ENCODE measurements at regions not wholly inside any gene's neighbourhood (a gene's known extent, or its start where the extent isn't known, plus 50 kb on each side); places are given as distances from the start of the nearest gene placed in this dataset.

DNA sequence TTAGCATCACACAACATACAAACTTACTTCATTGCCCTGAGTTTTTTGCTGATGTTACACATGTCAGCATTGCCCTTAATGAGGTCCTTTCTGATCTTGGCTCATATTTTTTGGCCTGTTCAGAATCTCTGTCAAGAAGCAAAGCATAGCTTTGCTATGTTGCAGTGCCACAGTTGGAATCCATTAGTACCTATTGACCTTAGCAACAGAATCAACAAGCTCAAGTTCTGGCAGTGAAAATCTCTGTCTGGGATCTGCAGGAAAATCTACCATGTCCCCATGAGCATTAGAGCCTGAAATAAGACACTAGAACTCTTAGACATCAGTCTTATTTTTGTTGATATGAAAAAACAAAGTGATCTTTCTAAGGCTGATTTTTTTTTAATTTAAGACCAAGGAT is 105.6 kb upstream of the FHL2 start:
- H3K4me3 ChIP-seq (ENCODE audit: low read depth, low read length) = no peak overlapping the region
- DNase-seq (ENCODE audit: low read depth) = no peak
- TF ChIP-seq, protein P1, sequence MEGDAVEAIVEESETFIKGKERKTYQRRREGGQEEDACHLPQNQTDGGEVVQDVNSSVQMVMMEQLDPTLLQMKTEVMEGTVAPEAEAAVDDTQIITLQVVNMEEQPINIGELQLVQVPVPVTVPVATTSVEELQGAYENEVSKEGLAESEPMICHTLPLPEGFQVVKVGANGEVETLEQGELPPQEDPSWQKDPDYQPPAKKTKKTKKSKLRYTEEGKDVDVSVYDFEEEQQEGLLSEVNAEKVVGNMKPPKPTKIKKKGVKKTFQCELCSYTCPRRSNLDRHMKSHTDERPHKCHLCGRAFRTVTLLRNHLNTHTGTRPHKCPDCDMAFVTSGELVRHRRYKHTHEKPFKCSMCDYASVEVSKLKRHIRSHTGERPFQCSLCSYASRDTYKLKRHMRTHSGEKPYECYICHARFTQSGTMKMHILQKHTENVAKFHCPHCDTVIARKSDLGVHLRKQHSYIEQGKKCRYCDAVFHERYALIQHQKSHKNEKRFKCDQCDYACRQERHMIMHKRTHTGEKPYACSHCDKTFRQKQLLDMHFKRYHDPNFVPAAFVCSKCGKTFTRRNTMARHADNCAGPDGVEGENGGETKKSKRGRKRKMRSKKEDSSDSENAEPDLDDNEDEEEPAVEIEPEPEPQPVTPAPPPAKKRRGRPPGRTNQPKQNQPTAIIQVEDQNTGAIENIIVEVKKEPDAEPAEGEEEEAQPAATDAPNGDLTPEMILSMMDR (IDR thresholded peaks at IDR 0.05; ENCODE audit: control insufficient read depth, extremely low read depth, insufficient read depth) = no peak

DNA sequence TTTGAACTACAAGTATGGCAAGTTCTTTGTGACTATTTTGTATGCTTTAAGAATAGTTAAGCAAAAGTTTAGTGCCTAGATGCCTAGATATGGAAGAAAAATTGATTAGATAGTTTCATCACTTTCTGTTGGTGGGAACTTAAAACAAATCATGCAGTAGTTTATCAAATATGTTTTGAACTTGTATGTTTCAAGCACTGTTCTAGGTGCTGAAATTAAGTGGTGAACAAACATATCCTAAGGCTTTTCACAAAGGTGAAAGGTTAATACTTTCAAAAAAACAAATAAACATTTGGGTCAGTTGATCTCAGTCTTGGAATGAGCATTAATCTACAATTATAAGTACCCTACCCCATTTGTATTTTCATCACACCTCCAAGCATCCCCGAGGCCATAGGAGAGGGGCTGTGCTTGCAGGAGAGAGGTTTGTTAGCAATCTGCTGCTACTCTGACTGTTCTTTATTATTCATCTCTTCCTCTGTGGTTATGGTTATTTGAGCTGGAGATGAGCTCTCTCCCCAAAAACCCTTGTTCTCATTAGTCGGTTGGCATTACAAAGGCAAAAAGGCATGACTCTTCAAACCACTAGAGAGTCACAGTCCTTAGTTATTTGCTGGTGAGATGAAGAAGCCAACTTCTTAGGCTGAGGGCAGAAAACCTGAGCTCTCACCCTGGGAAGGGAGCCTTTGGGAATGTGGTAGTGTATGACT is 103.9 kb upstream of the FHL2 start:
- TF ChIP-seq, protein P1 (IDR thresholded peaks at IDR 0.05; ENCODE audit: control insufficient read depth, extremely low read depth, insufficient read depth) = no peak
- no peak for DNase-seq (ENCODE audit: low read depth)
- H3K4me3 ChIP-seq (ENCODE audit: low read depth, low read length) = no peak overlapping the region

DNA sequence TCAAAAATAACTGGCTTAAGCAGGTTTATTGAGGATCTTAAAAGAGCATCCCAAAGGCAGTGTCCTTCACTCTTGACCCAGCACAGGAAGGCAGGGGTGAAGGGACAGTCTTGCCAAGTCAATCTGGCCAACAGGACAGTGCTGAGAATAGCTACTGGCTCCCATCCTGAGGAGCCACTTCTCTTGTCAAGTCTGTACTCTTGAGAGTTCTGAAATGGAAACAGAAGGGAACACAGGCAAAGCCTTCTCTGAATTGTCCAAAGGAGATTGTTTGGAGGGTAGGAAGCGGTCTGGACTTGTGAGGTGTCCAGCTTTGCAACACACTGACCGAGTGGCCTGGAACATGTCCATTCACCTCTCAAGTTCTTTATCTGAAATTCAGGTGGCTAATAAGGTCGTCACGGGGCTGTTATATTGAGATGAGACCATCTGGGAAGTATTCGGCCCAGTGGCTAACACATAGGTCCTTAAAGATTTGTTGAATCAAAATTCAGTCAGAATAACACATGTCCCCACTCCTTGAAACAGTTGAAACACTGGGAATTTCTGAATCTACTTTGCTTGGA is 99.5 kb upstream of the FHL2 start:
- TF ChIP-seq, protein P1 (IDR thresholded peaks at IDR 0.05; ENCODE audit: control insufficient read depth, extremely low read depth, insufficient read depth) = no peak
- no peak for DNase-seq (ENCODE audit: low read depth)
- no peak overlapping the region for H3K4me3 ChIP-seq (ENCODE audit: low read depth, low read length)

DNA sequence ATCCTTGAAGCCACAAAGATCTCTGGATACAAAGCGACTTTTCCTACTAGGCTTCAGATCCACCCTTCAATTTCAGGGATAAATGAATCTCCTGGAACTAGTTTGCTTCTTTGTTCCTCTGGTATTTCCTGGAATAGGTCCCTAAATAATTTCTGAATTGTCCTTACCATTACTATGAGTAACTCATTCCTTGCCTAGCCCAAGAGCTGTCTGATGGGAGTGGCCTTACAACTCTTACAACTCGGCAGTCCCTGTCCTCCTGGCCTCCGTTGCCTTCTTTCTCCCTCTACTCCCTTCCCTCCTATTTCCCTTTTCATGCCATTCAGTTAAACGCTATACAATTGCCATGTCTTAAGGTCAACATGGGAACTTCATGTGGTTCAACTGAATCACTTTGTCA is 98.2 kb upstream of the FHL2 start:
- DNase-seq (ENCODE audit: low read depth) = no peak
- TF ChIP-seq, protein P1 (IDR thresholded peaks at IDR 0.05; ENCODE audit: control insufficient read depth, extremely low read depth, insufficient read depth) = no peak
- no peak overlapping the region for H3K4me3 ChIP-seq (ENCODE audit: low read depth, low read length)

DNA sequence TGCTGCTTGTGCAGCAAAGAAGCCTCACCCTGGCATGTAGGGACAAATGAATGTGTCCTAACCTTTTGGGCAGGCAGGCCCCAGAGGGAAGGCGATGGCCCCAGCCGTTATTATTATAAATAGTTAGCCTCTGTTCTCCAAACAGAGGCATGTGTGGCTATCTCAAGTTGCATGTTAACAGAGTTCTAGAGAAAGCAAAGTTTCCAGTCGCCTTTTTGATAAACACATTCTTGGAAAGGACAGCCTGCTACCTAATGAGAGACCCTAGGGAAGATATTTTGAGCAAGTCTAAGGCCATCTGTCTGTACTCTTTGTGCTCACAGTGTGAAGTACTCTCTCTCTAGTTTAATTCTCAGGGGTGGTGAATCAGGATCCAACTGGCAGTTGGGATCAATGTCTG is 97.4 kb upstream of the FHL2 start:
- no peak for DNase-seq (ENCODE audit: low read depth)
- no peak overlapping the region for H3K4me3 ChIP-seq (ENCODE audit: low read depth, low read length)
- TF ChIP-seq, protein P1 (IDR thresholded peaks at IDR 0.05; ENCODE audit: control insufficient read depth, extremely low read depth, insufficient read depth) = no peak

DNA sequence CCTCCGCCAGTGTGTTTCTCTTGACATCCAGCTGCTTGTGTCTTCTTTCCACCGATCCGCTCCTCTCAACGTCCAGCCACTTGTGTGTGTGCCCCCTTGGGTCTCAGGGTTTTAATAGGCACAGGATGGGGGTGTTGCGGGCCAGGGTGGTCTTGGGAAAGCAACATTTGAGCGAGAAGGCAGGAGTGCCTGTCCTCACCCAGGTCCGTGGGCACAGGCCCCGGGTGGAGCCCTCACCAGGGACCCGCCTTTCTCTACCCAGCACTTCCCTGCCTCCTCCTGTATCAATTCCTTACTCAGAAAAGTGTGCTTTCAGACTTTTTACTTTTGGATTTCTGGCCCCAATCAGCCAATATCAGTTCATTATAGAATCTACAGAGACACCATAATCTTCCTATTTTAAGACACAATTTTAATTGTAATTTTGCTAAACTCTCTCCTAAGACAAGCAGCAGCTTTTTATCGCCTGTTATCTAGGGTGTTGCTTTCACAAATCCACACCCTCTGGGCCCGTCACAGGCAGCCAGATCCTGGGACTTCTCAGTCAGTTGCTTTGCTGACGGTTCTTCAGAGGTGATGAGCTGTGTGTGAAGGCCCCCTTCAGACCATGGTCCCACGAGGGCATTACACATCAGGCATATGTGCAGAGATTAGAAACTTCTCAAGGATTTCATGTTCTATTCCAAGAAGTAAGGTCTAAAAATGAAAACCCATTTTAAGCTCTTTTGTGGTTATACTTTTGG is 96.0 kb upstream of the FHL2 start:
- TF ChIP-seq, protein P1 (IDR thresholded peaks at IDR 0.05; ENCODE audit: control insufficient read depth, extremely low read depth, insufficient read depth) = no peak
- no peak overlapping the region for H3K4me3 ChIP-seq (ENCODE audit: low read depth, low read length)
- no peak for DNase-seq (ENCODE audit: low read depth)

All from LNCaP clone FGC (cell line).